ENCODE measurements at regions not wholly inside any gene's neighbourhood (a gene's known extent, or its start where the extent isn't known, plus 50 kb on each side); places are given as distances from the start of the nearest gene placed in this dataset.
A peak's percentile ranks its signal among the peaks of the same experiment; 100 is the strongest.

GRCh38 chr16:65989861-65990604 lies 376.5 kb upstream of the CDH5 start:
- TF ChIP-seq, protein P1, sequence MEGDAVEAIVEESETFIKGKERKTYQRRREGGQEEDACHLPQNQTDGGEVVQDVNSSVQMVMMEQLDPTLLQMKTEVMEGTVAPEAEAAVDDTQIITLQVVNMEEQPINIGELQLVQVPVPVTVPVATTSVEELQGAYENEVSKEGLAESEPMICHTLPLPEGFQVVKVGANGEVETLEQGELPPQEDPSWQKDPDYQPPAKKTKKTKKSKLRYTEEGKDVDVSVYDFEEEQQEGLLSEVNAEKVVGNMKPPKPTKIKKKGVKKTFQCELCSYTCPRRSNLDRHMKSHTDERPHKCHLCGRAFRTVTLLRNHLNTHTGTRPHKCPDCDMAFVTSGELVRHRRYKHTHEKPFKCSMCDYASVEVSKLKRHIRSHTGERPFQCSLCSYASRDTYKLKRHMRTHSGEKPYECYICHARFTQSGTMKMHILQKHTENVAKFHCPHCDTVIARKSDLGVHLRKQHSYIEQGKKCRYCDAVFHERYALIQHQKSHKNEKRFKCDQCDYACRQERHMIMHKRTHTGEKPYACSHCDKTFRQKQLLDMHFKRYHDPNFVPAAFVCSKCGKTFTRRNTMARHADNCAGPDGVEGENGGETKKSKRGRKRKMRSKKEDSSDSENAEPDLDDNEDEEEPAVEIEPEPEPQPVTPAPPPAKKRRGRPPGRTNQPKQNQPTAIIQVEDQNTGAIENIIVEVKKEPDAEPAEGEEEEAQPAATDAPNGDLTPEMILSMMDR (IDR thresholded peaks at IDR 0.05), result no peak
- H3K9me3 Mint-ChIP-seq (ENCODE audit: low read depth), result peaks cover 4% of the 10 kb centered on the region
- no peaks in the 10 kb centered on the region for H3K36me3 Mint-ChIP-seq (ENCODE audit: low read depth)
- no peaks in the 10 kb centered on the region for H3K27me3 Mint-ChIP-seq (ENCODE audit: low read depth)
- H3K4me3 Mint-ChIP-seq (ENCODE audit: unreplicated experiment), result peak overlapping the region; percentile 26
- DNase-seq (ENCODE audit: low spot score), result no peak
- H3K4me1 Mint-ChIP-seq (ENCODE audit: low read depth), result peaks cover 37% of the 10 kb centered on the region
- peak overlapping the region; percentile 65 for H3K27ac Mint-ChIP-seq (ENCODE audit: unreplicated experiment)

DNA sequence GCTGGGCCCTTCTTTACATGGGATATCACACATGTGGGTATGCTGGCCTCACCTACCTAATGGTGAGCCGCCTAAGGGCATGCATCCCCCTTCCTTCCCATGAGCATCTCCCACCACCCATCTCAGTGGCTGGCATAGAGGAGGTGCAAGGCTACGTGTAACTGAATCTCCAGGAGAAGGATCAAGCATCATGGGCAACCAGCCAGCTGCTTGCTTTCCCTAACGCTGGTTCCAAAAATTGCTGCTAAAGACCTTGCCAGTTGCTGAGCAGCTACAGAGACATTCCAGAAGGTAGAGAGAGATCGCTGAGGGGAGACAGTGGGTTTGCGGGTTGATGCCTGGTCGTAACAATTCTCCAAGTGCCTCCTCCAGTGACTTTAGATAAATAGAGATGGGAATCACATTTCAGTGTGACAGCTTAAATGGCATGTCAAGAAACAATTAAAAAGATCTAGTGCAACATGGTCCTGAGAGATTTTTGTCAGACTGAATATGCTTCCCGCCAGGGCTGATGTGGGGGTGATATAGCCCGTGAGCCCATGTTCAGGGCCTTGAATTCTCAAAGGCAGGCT lies 378.4 kb upstream of the CDH5 start:
- Mint-ChIP-seq H3K27ac (ENCODE audit: unreplicated experiment) (no peak overlapping the region), H3K36me3 (ENCODE audit: low read depth) (no peaks in the 10 kb centered on the region), H3K4me1 (ENCODE audit: low read depth) (peaks cover 35% of the 10 kb centered on the region), H3K4me3 (ENCODE audit: unreplicated experiment) (no peak overlapping the region), H3K9me3 (ENCODE audit: low read depth) (no peaks in the 10 kb centered on the region), H3K27me3 (ENCODE audit: low read depth) (no peaks in the 10 kb centered on the region)
- TF ChIP-seq, protein P1 (IDR thresholded peaks at IDR 0.05), result no peak
- DNase-seq (ENCODE audit: low spot score), result no peak

GRCh38 chr16:65984296-65984695 lies 382.2 kb upstream of the CDH5 start:
- DNase-seq (ENCODE audit: low spot score), result no peak
- peaks cover 7% of the 10 kb centered on the region for H3K4me1 Mint-ChIP-seq (ENCODE audit: low read depth)
- no peak overlapping the region for H3K4me3 Mint-ChIP-seq (ENCODE audit: unreplicated experiment)
- TF ChIP-seq, protein P1 (IDR thresholded peaks at IDR 0.05), result no peak
- H3K36me3 Mint-ChIP-seq (ENCODE audit: low read depth), result no peaks in the 10 kb centered on the region
- no peak overlapping the region for H3K27ac Mint-ChIP-seq (ENCODE audit: unreplicated experiment)
- H3K9me3 Mint-ChIP-seq (ENCODE audit: low read depth), result no peaks in the 10 kb centered on the region
- H3K27me3 Mint-ChIP-seq (ENCODE audit: low read depth), result no peaks in the 10 kb centered on the region

GRCh38 chr16:65981057-65981456 lies 385.4 kb upstream of the CDH5 start:
- Mint-ChIP-seq H3K27me3 (ENCODE audit: low read depth) (no peaks in the 10 kb centered on the region), H3K36me3 (ENCODE audit: low read depth) (no peaks in the 10 kb centered on the region), H3K27ac (ENCODE audit: unreplicated experiment) (no peak overlapping the region), H3K9me3 (ENCODE audit: low read depth) (peaks cover 2% of the 10 kb centered on the region), H3K4me1 (ENCODE audit: low read depth) (peaks cover 7% of the 10 kb centered on the region), H3K4me3 (ENCODE audit: unreplicated experiment) (no peak overlapping the region)
- TF ChIP-seq, protein P1 (IDR thresholded peaks at IDR 0.05), result no peak
- DNase-seq (ENCODE audit: low spot score), result no peak

DNA sequence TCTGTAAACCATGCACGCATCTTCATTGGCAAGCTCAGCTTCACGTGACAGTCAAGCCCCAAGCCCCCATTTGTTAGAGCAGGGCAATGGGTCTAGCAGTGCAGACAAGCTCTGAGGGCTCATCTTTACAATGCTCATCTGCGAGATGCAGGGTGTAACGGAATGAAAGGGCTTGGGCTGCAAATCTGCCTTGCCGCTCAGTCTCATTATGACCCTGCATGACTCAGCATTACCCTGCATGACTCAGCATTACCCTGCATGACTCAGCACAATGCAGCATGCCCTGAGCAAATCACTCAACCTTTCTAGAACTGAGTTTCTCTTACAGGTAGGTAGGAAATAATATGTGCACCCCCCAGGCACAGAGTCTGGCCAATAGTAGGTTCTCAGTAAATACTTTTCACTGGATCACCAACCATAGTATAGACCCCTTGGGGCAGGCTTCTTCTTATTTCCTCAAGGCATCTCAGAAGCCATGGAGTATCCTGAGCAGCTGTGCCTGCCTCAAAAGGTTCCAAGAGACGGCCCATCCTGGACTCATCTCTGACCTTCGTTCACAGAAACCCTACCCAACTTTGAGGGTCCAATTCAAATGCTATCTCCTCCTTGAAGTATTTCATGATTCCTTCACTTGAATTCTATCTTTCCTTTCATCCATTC lies 391.3 kb upstream of the CDH5 start:
- TF ChIP-seq, protein P1 (IDR thresholded peaks at IDR 0.05), result no peak
- Mint-ChIP-seq H3K27me3 (ENCODE audit: low read depth) (no peaks in the 10 kb centered on the region), H3K36me3 (ENCODE audit: low read depth) (no peaks in the 10 kb centered on the region), H3K4me1 (ENCODE audit: low read depth) (no peaks in the 10 kb centered on the region), H3K9me3 (ENCODE audit: low read depth) (peaks cover 12% of the 10 kb centered on the region), H3K27ac (ENCODE audit: unreplicated experiment) (no peak overlapping the region), H3K4me3 (ENCODE audit: unreplicated experiment) (no peak overlapping the region)
- DNase-seq (ENCODE audit: low spot score), result no peak
